ENCODE measurements at regions not wholly inside any gene's neighbourhood (a gene's known extent, or its start where the extent isn't known, plus 50 kb on each side); places are given as distances from the start of the nearest gene placed in this dataset.
"Not testable (repeated sequence)": the region's sequence is repeated elsewhere in the genome, so short reads cannot be mapped to it uniquely, and the experiment has no call there.

DNA sequence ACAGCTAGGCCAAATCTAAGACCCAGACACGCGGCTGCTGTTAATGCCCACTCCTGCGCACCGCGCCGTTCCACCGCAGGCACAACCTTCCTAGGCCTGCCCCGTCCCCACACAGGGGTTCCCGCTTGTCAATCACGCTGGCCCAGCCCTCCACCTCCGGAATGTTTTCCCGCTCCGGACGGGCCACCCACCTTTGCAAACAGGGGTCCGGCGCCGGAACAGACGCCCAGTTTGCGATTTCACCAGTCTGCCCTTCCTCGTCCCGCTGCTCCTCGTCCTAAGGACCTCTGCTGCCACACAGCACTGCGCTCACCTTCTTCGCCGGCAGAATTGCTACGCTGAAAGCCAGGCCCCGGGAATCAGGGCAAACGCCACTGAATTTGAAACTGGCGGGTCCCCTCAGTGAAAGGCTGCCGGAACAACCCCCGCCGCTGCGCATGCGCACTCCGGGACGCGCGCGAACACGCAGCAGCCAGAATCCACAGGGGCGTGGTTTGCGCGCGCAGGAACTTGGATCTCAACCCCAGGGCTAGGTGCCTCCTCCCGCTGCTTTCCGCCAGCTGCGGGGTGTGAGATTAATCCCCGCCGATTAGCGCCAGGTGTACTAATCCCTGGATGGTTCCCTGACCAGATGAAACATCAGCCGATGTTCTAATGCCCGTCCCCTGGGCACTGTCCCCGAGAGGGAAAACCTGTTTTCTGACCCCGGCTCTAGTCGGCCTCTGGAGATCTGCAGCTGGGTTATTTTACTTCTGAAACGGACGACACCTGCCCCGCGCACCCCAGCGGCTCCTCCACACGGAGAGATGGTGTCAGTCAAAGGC, 159.7 kb downstream of the KLRB1 start:
- TF ChIP-seq POLR2AphosphoS5 (IDR thresholded peaks at IDR 0.05) = peak in 2 of 4 donors; percentile 16 to 41
- TF ChIP-seq, protein P1, sequence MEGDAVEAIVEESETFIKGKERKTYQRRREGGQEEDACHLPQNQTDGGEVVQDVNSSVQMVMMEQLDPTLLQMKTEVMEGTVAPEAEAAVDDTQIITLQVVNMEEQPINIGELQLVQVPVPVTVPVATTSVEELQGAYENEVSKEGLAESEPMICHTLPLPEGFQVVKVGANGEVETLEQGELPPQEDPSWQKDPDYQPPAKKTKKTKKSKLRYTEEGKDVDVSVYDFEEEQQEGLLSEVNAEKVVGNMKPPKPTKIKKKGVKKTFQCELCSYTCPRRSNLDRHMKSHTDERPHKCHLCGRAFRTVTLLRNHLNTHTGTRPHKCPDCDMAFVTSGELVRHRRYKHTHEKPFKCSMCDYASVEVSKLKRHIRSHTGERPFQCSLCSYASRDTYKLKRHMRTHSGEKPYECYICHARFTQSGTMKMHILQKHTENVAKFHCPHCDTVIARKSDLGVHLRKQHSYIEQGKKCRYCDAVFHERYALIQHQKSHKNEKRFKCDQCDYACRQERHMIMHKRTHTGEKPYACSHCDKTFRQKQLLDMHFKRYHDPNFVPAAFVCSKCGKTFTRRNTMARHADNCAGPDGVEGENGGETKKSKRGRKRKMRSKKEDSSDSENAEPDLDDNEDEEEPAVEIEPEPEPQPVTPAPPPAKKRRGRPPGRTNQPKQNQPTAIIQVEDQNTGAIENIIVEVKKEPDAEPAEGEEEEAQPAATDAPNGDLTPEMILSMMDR (IDR thresholded peaks at IDR 0.05) = not testable (repeated sequence)
- TF ChIP-seq POLR2A (IDR thresholded peaks at IDR 0.05) = not testable (repeated sequence)
